ENCODE measurements at regions not wholly inside any gene's neighbourhood (a gene's known extent, or its start where the extent isn't known, plus 50 kb on each side); places are given as distances from the start of the nearest gene placed in this dataset.
A peak's percentile ranks its signal among the peaks of the same experiment; 100 is the strongest.
"Not testable (repeated sequence)": the region's sequence is repeated elsewhere in the genome, so short reads cannot be mapped to it uniquely, and the experiment has no call there.

GRCh38 chr15:70512772-70513362 lies 250.5 kb downstream of the UACA start:
- ATAC-seq, result peak; percentile 84
- peaks cover 6% of the 10 kb centered on the region for H3K36me3 Mint-ChIP-seq
- H3K4me3 Mint-ChIP-seq, result no peak overlapping the region
- DNase-seq (ENCODE audit: low spot score in 2 of 2), result peak in 1 of 2 donors; percentile 77
- H3K9me3 Mint-ChIP-seq, result peaks cover 5% of the 10 kb centered on the region
- peaks cover 29% of the 10 kb centered on the region for H3K4me1 Mint-ChIP-seq
- H3K27ac Mint-ChIP-seq, result no peak overlapping the region

GRCh38 chr15:70511972-70512587 lies 251.3 kb downstream of the UACA start:
- peaks cover 31% of the 10 kb centered on the region for H3K4me1 Mint-ChIP-seq
- H3K36me3 Mint-ChIP-seq; H3K9me3 Mint-ChIP-seq; DNase-seq (ENCODE audit: low spot score in 2 of 2); H3K4me3 Mint-ChIP-seq; ATAC-seq; H3K27ac Mint-ChIP-seq: not testable (repeated sequence)

- Mint-ChIP-seq H3K4me1 (peaks cover 45% of the 10 kb centered on the region), H3K9me3 (peaks cover 5% of the 10 kb centered on the region), H3K36me3 (peaks cover 6% of the 10 kb centered on the region), H3K4me3 (no peak overlapping the region), H3K27ac (peak overlapping the region; percentile 63)
- ATAC-seq (no peak), DNase-seq (ENCODE audit: low spot score in 2 of 2) (no peak)
Measured at GRCh38 chr15:70510433-70510832, 252.9 kb downstream of the UACA start.

- Mint-ChIP-seq H3K4me3 (peak overlapping the region; percentile 46), H3K36me3 (peaks cover 6% of the 10 kb centered on the region), H3K9me3 (peaks cover 5% of the 10 kb centered on the region), H3K4me1 (peaks cover 52% of the 10 kb centered on the region), H3K27ac (peak overlapping the region; percentile 63)
- DNase-seq (ENCODE audit: low spot score in 2 of 2) (no peak), ATAC-seq (no peak)
Measured at GRCh38 chr15:70509731-70510143, 253.6 kb downstream of the UACA start.

- DNase-seq (ENCODE audit: low spot score in 2 of 2), result no peak
- Mint-ChIP-seq H3K36me3 (peaks cover 6% of the 10 kb centered on the region), H3K27ac (peak overlapping the region; percentile 61), H3K4me3 (peak overlapping the region; percentile 46), H3K4me1 (peaks cover 56% of the 10 kb centered on the region), H3K9me3 (peaks cover 5% of the 10 kb centered on the region)
- peak; percentile 2 for ATAC-seq
Measured at GRCh38 chr15:70509282-70509662, 254.1 kb downstream of the UACA start.

- DNase-seq (ENCODE audit: low spot score in 2 of 2) (no peak), ATAC-seq (peak; percentile 59)
- Mint-ChIP-seq H3K4me3 (peak overlapping the region; percentile 46), H3K27ac (peak overlapping the region; percentile 61), H3K9me3 (peaks cover 5% of the 10 kb centered on the region), H3K36me3 (peaks cover 6% of the 10 kb centered on the region), H3K4me1 (peaks cover 62% of the 10 kb centered on the region)
Measured at GRCh38 chr15:70508561-70509281, 254.6 kb downstream of the UACA start.

- Mint-ChIP-seq H3K4me1 (peaks cover 70% of the 10 kb centered on the region), H3K9me3 (peaks cover 5% of the 10 kb centered on the region), H3K4me3 (peak overlapping the region; percentile 46), H3K27ac (peak overlapping the region; percentile 48), H3K36me3 (peaks cover 6% of the 10 kb centered on the region)
- peak; percentile 45 for ATAC-seq
- no peak for DNase-seq (ENCODE audit: low spot score in 2 of 2)
Measured at GRCh38 chr15:70507772-70508371, 255.5 kb downstream of the UACA start.

GRCh38 chr15:70505936-70506912 lies 257.1 kb downstream of the UACA start:
- DNase-seq (ENCODE audit: low spot score in 2 of 2), result no peak
- H3K27ac Mint-ChIP-seq, result no peak overlapping the region
- no peak for ATAC-seq
- peaks cover 5% of the 10 kb centered on the region for H3K9me3 Mint-ChIP-seq
- peaks cover 6% of the 10 kb centered on the region for H3K36me3 Mint-ChIP-seq
- H3K4me3 Mint-ChIP-seq, result peak overlapping the region; percentile 56
- H3K4me1 Mint-ChIP-seq, result peaks cover 83% of the 10 kb centered on the region

GRCh38 chr15:70505411-70505919 lies 257.9 kb downstream of the UACA start:
- H3K27ac Mint-ChIP-seq, result no peak overlapping the region
- H3K4me1 Mint-ChIP-seq, result peaks cover 80% of the 10 kb centered on the region
- ATAC-seq (peak; percentile 61), DNase-seq (ENCODE audit: low spot score in 2 of 2) (no peak)
- peak overlapping the region; percentile 56 for H3K4me3 Mint-ChIP-seq
- peaks cover 6% of the 10 kb centered on the region for H3K36me3 Mint-ChIP-seq
- H3K9me3 Mint-ChIP-seq, result peaks cover 2% of the 10 kb centered on the region

GRCh38 chr15:70504988-70505387 lies 258.4 kb downstream of the UACA start:
- Mint-ChIP-seq H3K36me3 (peaks cover 6% of the 10 kb centered on the region), H3K27ac (no peak overlapping the region), H3K4me3 (peak overlapping the region; percentile 56), H3K9me3 (no peaks in the 10 kb centered on the region), H3K4me1 (peaks cover 75% of the 10 kb centered on the region)
- ATAC-seq (no peak), DNase-seq (ENCODE audit: low spot score in 2 of 2) (no peak)

- H3K9me3 Mint-ChIP-seq, result no peaks in the 10 kb centered on the region
- DNase-seq (ENCODE audit: low spot score in 2 of 2), result no peak
- H3K27ac Mint-ChIP-seq, result peak overlapping the region; percentile 79
Measured at GRCh38 chr15:70504299-70504951, 258.9 kb downstream of the UACA start.

GRCh38 chr15:70503798-70504298 lies 259.5 kb downstream of the UACA start:
- H3K9me3 Mint-ChIP-seq, result no peaks in the 10 kb centered on the region
- H3K36me3 Mint-ChIP-seq, result peaks cover 2% of the 10 kb centered on the region
- no peak for DNase-seq (ENCODE audit: low spot score in 2 of 2)
- peaks cover 69% of the 10 kb centered on the region for H3K4me1 Mint-ChIP-seq
- peak overlapping the region; percentile 79 for H3K27ac Mint-ChIP-seq
- ATAC-seq, result no peak
- peak overlapping the region; percentile 56 for H3K4me3 Mint-ChIP-seq

More at GRCh38 chr15:70504299-70504951, 258.9 kb downstream of the UACA start:
- H3K4me3 Mint-ChIP-seq, result peak overlapping the region; percentile 56
- H3K36me3 Mint-ChIP-seq, result peaks cover 6% of the 10 kb centered on the region
- ATAC-seq, result peak; percentile 60
- peaks cover 70% of the 10 kb centered on the region for H3K4me1 Mint-ChIP-seq

- ATAC-seq (peak; percentile 39), DNase-seq (ENCODE audit: low spot score in 2 of 2) (no peak)
- no peaks in the 10 kb centered on the region for H3K9me3 Mint-ChIP-seq
- H3K4me3 Mint-ChIP-seq, result peak overlapping the region; percentile 56
- H3K36me3 Mint-ChIP-seq, result no peaks in the 10 kb centered on the region
- peak overlapping the region; percentile 79 for H3K27ac Mint-ChIP-seq
- H3K4me1 Mint-ChIP-seq, result peaks cover 62% of the 10 kb centered on the region
Measured at GRCh38 chr15:70503073-70503745, 260.1 kb downstream of the UACA start.
